ENCODE measurements at regions not wholly inside any gene's neighbourhood (a gene's known extent, or its start where the extent isn't known, plus 50 kb on each side); places are given as distances from the start of the nearest gene placed in this dataset.
"Not testable (repeated sequence)": the region's sequence is repeated elsewhere in the genome, so short reads cannot be mapped to it uniquely, and the experiment has no call there.

GRCh38 chr11:96482193-96482592 lies 92.4 kb downstream of the JRKL start:
- ATAC-seq (ENCODE audit: low read depth) (no peak), DNase-seq (no peak)
- Mint-ChIP-seq H3K4me1 (no peaks in the 10 kb centered on the region), H3K27me3 (peaks cover 11% of the 10 kb centered on the region), H3K36me3 (no peaks in the 10 kb centered on the region), H3K27ac (no peak overlapping the region), H3K4me3 (no peak overlapping the region), H3K9me3 (peaks cover 1% of the 10 kb centered on the region)
- POLR2A ChIA-PET, result no interaction called here

DNA sequence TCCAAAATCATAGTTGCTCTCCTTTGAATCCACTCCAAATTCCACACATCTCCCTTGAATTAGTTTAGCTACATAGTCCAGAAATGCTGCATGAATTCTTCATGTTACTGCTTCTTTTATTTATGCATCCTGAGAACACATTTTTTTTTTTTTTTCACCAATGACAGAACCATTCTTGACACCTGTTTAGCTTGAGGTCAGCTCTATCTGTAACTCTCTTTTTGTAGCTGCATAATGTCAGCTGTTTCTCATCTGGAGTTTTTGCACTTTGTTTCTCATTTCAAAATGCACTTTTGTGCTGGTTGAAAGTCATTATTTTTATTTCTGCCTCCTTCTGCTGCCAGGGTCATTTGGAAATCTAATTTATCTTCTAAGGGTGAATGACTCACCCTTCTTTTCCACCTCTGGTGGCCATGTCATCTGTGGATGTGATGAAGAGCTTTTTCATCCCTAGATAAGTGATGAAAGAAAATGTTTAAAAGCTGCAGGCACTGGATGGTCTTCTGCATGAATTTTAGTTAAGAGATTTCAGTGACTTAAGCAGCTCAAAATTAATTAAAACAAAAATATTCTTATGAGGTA lies 93.7 kb downstream of the JRKL start:
- ATAC-seq (ENCODE audit: low read depth), result no peak
- Mint-ChIP-seq H3K4me3 (no peak overlapping the region), H3K4me1 (no peaks in the 10 kb centered on the region), H3K27ac (no peak overlapping the region), H3K9me3 (no peaks in the 10 kb centered on the region), H3K27me3 (peaks cover 11% of the 10 kb centered on the region), H3K36me3 (no peaks in the 10 kb centered on the region)
- POLR2A ChIA-PET, result no interaction called here
- no peak for DNase-seq

GRCh38 chr11:96484361-96484760 lies 94.5 kb downstream of the JRKL start:
- ATAC-seq (ENCODE audit: low read depth) (no peak), DNase-seq (no peak)
- no peaks in the 10 kb centered on the region for H3K9me3 Mint-ChIP-seq
- peaks cover 11% of the 10 kb centered on the region for H3K27me3 Mint-ChIP-seq
- H3K27ac Mint-ChIP-seq, result no peak overlapping the region
- POLR2A ChIA-PET, result no interaction called here
- no peak overlapping the region for H3K4me3 Mint-ChIP-seq
- no peaks in the 10 kb centered on the region for H3K4me1 Mint-ChIP-seq
- no peaks in the 10 kb centered on the region for H3K36me3 Mint-ChIP-seq

DNA sequence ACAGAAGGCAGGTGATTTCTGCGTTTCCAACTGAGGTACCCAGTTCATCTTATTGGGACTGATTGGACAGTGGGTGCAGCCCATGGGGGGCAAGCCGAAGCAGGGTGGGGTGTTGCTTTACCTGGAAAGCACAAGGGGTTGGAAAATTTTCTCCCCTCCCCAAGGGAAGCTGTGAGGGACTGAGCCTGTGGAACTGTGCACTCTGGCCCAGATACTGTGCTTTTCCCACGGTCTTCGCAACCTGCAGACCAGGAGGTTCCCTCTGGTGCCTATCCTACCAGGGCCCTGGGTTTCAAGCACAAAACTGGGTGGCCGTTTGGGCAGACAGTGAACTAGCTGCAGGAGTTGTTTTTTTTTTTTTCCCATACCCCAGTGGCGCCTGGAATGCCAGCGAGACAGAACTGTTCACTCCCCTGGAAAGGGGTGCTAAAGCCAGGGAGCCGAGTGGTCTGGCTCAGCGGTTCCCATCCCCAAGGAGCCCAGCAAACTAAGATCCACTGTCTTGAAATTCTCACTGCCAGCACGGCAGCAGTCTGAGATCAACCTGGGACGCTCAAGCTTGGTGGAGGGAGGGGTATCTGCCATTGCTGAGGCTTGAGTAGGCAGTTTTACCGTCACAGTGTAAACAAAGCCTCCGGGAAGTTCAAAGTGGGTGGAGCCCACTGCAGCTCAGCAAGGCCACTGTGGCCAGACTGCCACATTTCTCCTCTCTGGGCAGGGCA lies 97.2 kb downstream of the JRKL start:
- no peaks in the 10 kb centered on the region for H3K4me1 Mint-ChIP-seq
- POLR2A ChIA-PET, result no interaction called here
- ATAC-seq (ENCODE audit: low read depth) (no peak), DNase-seq (no peak)
- H3K9me3 Mint-ChIP-seq, result no peaks in the 10 kb centered on the region
- H3K27me3 Mint-ChIP-seq, result peaks cover 13% of the 10 kb centered on the region
- H3K4me3 Mint-ChIP-seq, result no peak overlapping the region
- H3K27ac Mint-ChIP-seq, result no peak overlapping the region
- H3K36me3 Mint-ChIP-seq, result no peaks in the 10 kb centered on the region

- DNase-seq; H3K36me3 Mint-ChIP-seq; POLR2A ChIA-PET; H3K27me3 Mint-ChIP-seq; ATAC-seq (ENCODE audit: low read depth); H3K4me3 Mint-ChIP-seq; H3K27ac Mint-ChIP-seq; H3K4me1 Mint-ChIP-seq; H3K9me3 Mint-ChIP-seq: not testable (repeated sequence)
Observed at GRCh38 chr11:96488911-96489310, 99.1 kb downstream of the JRKL start.

DNA sequence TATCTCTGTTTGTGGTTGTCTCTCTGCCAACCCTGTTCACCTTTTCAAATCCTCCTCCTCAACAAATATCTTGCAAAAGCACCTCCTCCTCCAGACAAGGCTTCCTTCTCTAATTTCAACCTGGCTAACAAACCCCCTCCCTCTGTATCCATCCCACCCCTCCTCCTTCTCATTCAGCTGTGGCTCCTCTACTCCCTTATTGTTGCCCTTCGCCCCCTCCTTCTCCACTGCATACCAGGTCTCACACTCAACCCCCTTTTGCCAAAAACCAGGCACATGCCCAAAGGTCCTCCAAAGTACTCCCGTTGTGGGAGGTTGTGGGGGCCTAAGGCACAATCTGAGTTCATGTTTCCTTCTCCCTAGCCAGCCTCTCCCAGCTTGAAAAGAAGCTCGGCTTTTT lies 110.6 kb downstream of the JRKL start:
- Mint-ChIP-seq H3K36me3 (no peaks in the 10 kb centered on the region), H3K4me1 (no peaks in the 10 kb centered on the region), H3K27me3 (peaks cover 2% of the 10 kb centered on the region), H3K9me3 (no peaks in the 10 kb centered on the region), H3K27ac (no peak overlapping the region), H3K4me3 (no peak overlapping the region)
- POLR2A ChIA-PET, result no interaction called here
- ATAC-seq (ENCODE audit: low read depth), result no peak
- DNase-seq, result no peak

- no peak for DNase-seq
- H3K27ac Mint-ChIP-seq, result no peak overlapping the region
- ATAC-seq (ENCODE audit: low read depth), result no peak
- no peaks in the 10 kb centered on the region for H3K36me3 Mint-ChIP-seq
- no peak overlapping the region for H3K4me3 Mint-ChIP-seq
- no peaks in the 10 kb centered on the region for H3K4me1 Mint-ChIP-seq
- H3K27me3 Mint-ChIP-seq, result peaks cover 2% of the 10 kb centered on the region
- no peaks in the 10 kb centered on the region for H3K9me3 Mint-ChIP-seq
- POLR2A ChIA-PET, result no interaction called here
Observed at GRCh38 chr11:96506041-96506440, 116.2 kb downstream of the JRKL start.

- DNase-seq (no peak), ATAC-seq (ENCODE audit: low read depth) (no peak)
- Mint-ChIP-seq H3K4me3 (no peak overlapping the region), H3K27me3 (peaks cover 2% of the 10 kb centered on the region), H3K27ac (no peak overlapping the region), H3K4me1 (no peaks in the 10 kb centered on the region), H3K9me3 (no peaks in the 10 kb centered on the region), H3K36me3 (no peaks in the 10 kb centered on the region)
- POLR2A ChIA-PET, result no interaction called here
Observed at GRCh38 chr11:96506953-96507354, 117.1 kb downstream of the JRKL start.

GRCh38 chr11:96508861-96509260 lies 119.0 kb downstream of the JRKL start:
- POLR2A ChIA-PET, result no interaction called here
- Mint-ChIP-seq H3K36me3 (no peaks in the 10 kb centered on the region), H3K4me3 (no peak overlapping the region), H3K27me3 (peaks cover 2% of the 10 kb centered on the region), H3K27ac (no peak overlapping the region), H3K9me3 (no peaks in the 10 kb centered on the region), H3K4me1 (no peaks in the 10 kb centered on the region)
- DNase-seq, result no peak
- ATAC-seq (ENCODE audit: low read depth), result no peak

DNA sequence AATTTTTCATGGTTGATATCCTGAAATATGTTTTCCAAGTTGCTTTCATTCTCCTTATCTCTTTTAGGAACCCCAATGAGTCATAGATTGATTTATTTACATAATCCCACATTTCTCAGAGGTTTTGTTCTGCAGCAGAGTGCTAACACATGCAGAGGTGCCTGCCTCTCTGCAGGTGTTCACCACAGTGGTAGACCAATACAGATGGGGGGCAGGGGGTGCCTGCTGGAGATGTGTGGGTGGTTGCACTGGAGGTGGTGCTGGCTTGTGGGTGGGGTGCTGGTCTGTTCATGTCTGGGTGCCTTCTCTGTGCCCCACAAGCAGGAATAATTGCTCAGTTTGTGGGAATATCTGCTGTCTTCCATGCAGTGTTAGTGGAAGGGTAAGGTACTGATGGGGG lies 131.1 kb downstream of the JRKL start:
- Mint-ChIP-seq H3K36me3 (no peaks in the 10 kb centered on the region), H3K27me3 (no peaks in the 10 kb centered on the region), H3K9me3 (no peaks in the 10 kb centered on the region), H3K4me1 (no peaks in the 10 kb centered on the region), H3K27ac (no peak overlapping the region), H3K4me3 (no peak overlapping the region)
- ATAC-seq (ENCODE audit: low read depth) (no peak), DNase-seq (no peak)
- POLR2A ChIA-PET, result no interaction called here

DNA sequence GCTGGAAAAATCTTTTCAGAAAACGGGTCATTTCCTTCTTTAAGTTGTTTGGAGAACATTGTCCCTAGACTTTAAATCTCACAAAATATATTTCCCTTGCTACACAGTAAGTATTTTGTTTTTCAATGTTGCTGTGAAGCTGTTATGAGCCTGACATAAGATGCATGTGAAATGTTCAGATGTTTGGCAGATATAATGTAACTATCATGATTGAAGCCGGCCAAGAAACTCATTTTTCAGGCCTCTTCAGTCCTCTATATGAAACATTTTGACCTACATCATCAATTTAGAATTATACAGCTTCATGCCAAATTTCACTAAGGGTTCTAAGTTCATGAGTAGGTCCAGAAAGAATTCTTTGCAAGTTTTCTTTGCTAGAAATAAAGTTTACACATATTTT lies 133.8 kb downstream of the JRKL start:
- Mint-ChIP-seq H3K27me3 (no peaks in the 10 kb centered on the region), H3K4me3 (no peak overlapping the region), H3K27ac (no peak overlapping the region), H3K9me3 (peaks cover 2% of the 10 kb centered on the region), H3K4me1 (no peaks in the 10 kb centered on the region), H3K36me3 (no peaks in the 10 kb centered on the region)
- POLR2A ChIA-PET, result no interaction called here
- ATAC-seq (ENCODE audit: low read depth) (no peak), DNase-seq (no peak)

DNA sequence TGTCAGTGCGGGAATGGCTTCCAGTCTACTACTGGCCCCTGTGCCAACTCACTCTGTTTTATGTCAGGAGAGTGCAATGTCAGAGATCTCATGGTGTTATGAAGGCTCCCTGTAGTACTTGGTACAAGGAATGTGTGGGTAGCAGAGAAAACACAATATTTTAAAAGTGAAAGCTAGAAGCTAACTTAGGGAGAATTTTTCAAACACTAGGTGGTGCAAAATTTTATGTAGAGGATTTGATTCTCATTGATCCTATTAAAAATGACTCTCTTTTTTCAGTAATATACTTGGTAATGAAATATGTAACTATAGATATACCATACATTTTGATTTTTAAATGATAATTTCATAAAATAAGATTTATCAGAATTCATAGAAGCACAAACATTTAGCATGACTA lies 134.7 kb downstream of the JRKL start:
- Mint-ChIP-seq H3K9me3 (peaks cover 6% of the 10 kb centered on the region), H3K27me3 (peaks cover 2% of the 10 kb centered on the region), H3K27ac (no peak overlapping the region), H3K4me1 (no peaks in the 10 kb centered on the region), H3K4me3 (no peak overlapping the region), H3K36me3 (no peaks in the 10 kb centered on the region)
- POLR2A ChIA-PET, result no interaction called here
- no peak for ATAC-seq (ENCODE audit: low read depth)
- no peak for DNase-seq

GRCh38 chr11:96530473-96530872 lies 140.7 kb downstream of the JRKL start:
- ATAC-seq (ENCODE audit: low read depth), result no peak
- no peak overlapping the region for H3K4me3 Mint-ChIP-seq
- POLR2A ChIA-PET, result no interaction called here

DNA sequence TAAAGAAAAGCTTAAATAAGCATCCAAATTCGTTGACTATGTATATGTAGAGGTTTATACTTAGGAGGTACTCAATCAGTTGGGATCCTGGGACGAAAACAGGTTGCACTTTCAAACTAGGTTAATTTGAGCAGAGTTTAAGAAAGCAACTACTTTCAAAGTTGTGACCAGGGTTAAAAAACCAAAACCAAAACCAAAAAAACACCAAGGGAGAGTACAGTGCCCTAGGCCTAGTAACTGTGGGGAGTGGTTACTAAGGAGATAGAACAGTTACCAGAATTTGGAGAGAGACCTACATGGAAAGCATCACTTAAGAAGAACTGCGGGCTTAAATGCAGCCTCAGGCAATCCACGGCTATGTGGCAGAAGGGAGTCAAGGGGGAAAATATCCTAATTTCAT lies 148.3 kb downstream of the JRKL start:
- POLR2A ChIA-PET, result no interaction called here
- no peak for DNase-seq
- Mint-ChIP-seq H3K9me3 (peaks cover 2% of the 10 kb centered on the region), H3K27me3 (peaks cover 2% of the 10 kb centered on the region), H3K4me3 (no peak overlapping the region), H3K27ac (no peak overlapping the region), H3K36me3 (no peaks in the 10 kb centered on the region), H3K4me1 (no peaks in the 10 kb centered on the region)
- ATAC-seq (ENCODE audit: low read depth), result no peak

More at GRCh38 chr11:96530473-96530872, 140.7 kb downstream of the JRKL start:
- H3K4me1 Mint-ChIP-seq, result no peaks in the 10 kb centered on the region
- H3K27ac Mint-ChIP-seq, result no peak overlapping the region
- no peaks in the 10 kb centered on the region for H3K36me3 Mint-ChIP-seq
- H3K9me3 Mint-ChIP-seq, result peaks cover 9% of the 10 kb centered on the region
- peaks cover 3% of the 10 kb centered on the region for H3K27me3 Mint-ChIP-seq
- DNase-seq, result no peak

All from activated naive CD8-positive, alpha-beta T cell treated with anti-CD3 and anti-CD28 coated beads, Interleukin-2, amount 10 ng/mL, durations not matched to agents 7 days and 5 days (primary cell).